SK-N-MC (cell line): ENCODE measurements at regions not wholly inside any gene's neighbourhood (a gene's known extent, or its start where the extent isn't known, plus 50 kb on each side); places are given as distances from the start of the nearest gene placed in this dataset.

ENCODE experiments used
- FOXP2 ChIP-seq: optimal IDR thresholded peaks from 2 replicates; pipeline ENCODE3; 2011; ENCODE audit warnings: mild to moderate bottlenecking, moderate library complexity; ENCODE audit not compliant: insufficient read depth; ENCODE audit errors: extremely low read length, control extremely low read depth
- POLR2AphosphoS5 ChIP-seq: IDR thresholded peaks from 2 replicates; pipeline ENCODE4 v1.6.1; 2012; ENCODE audit warnings: mild to moderate bottlenecking, low read depth, low read length, borderline replicate concordance

GRCh38 chr10:130378556-130379400 lies 242.6 kb downstream of the GLRX3 start:
- TF ChIP-seq POLR2AphosphoS5 (no peak), FOXP2 (no peak)
